ENCODE measurements at regions not wholly inside any gene's neighbourhood (a gene's known extent, or its start where the extent isn't known, plus 50 kb on each side); places are given as distances from the start of the nearest gene placed in this dataset.

- no peak for TF ChIP-seq GTF2A2 (tag; IDR thresholded peaks at IDR 0.05)
- TF ChIP-seq, protein P1, sequence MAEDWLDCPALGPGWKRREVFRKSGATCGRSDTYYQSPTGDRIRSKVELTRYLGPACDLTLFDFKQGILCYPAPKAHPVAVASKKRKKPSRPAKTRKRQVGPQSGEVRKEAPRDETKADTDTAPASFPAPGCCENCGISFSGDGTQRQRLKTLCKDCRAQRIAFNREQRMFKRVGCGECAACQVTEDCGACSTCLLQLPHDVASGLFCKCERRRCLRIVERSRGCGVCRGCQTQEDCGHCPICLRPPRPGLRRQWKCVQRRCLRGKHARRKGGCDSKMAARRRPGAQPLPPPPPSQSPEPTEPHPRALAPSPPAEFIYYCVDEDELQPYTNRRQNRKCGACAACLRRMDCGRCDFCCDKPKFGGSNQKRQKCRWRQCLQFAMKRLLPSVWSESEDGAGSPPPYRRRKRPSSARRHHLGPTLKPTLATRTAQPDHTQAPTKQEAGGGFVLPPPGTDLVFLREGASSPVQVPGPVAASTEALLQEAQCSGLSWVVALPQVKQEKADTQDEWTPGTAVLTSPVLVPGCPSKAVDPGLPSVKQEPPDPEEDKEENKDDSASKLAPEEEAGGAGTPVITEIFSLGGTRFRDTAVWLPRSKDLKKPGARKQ (CRISPR knock-in tag; IDR thresholded peaks at IDR 0.05), result no peak
- TF ChIP-seq ZNF143 (CRISPR knock-in tag; IDR thresholded peaks at IDR 0.05), result no peak
- TF ChIP-seq ZNF707 (CRISPR knock-in tag; conservative IDR thresholded peaks at IDR 0.05), result no peak
- TF ChIP-seq MEF2D (tag; conservative IDR thresholded peaks at IDR 0.05; ENCODE audit: low read depth), result no peak
- TF ChIP-seq CREB1 (IDR thresholded peaks at IDR 0.05), result no peak
- TF ChIP-seq CREB1 (CRISPR knock-in tag; IDR thresholded peaks at IDR 0.05), result no peak
- no peak for TF ChIP-seq ZNF780A (CRISPR knock-in tag; IDR thresholded peaks at IDR 0.05)
- TF ChIP-seq ZNF280A (IDR thresholded peaks at IDR 0.05; ENCODE audit: low read depth, partially characterized antibody), result no peak
- no peak for TF ChIP-seq PML (IDR thresholded peaks at IDR 0.05; ENCODE audit: low read length)
- no peak for TF ChIP-seq ATF6 (CRISPR knock-in tag; IDR thresholded peaks at IDR 0.05)
- TF ChIP-seq MIER1 (IDR thresholded peaks at IDR 0.05; ENCODE audit: low read depth), result no peak
- TF ChIP-seq NKRF (IDR thresholded peaks at IDR 0.05; ENCODE audit: borderline replicate concordance), result no peak
Measured at GRCh38 chr13:89694451-89694850, 1653.0 kb upstream of the MIR17HG start (continued).

All from K562 (cell line).